Kidney epithelial cell (primary cell): ENCODE measurements at regions not wholly inside any gene's neighbourhood (a gene's known extent, or its start where the extent isn't known, plus 50 kb on each side); places are given as distances from the start of the nearest gene placed in this dataset.

Experiments used
- DNase-seq: peaks from one replicate; pipeline ENCODE4 v3.0.0-alpha.2; 2010; ENCODE audit warnings: low read depth
- H3K27me3 ChIP-seq: 2 replicates; pipeline ENCODE4 v1.6.0; 2011; ENCODE audit warnings: low read length; ENCODE audit not compliant: control insufficient read depth, insufficient read depth
- H3K36me3 ChIP-seq: 2 replicates; pipeline ENCODE4 v1.5.1; 2011; ENCODE audit warnings: low read length; ENCODE audit not compliant: control insufficient read depth, insufficient read depth
- H3K4me3 ChIP-seq: 2 replicates; pipeline ENCODE4 v1.5.1; 2011; ENCODE audit warnings: low read depth, mild to moderate bottlenecking, control low read depth, low read length
- CTCF ChIP-seq: IDR thresholded peaks from 2 replicates; pipeline ENCODE4 v1.5.1; 2011; ENCODE audit warnings: mild to moderate bottlenecking, moderate library complexity, low read length, control low read depth, inconsistent platforms; ENCODE audit not compliant: insufficient read depth, poor library complexity, severe bottlenecking

DNA sequence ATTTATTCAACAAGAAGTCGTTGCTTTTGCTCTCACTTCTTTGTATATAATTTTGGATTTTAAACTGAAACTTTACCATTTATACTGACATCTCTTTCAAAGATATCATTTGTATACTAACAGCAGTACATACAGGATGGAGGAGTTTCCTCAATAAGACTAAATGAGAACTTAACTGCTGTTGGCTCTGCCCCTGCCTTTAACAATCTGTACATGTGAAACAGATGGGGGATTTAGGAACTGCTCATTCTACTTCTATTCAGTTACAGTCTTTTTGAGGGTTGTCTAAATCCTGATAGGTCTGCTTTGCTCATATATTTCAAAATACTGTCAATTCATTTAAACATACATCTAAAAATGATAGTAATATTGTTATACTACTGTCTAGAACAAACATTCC lies 663.2 kb downstream of the ADGRL2 start:
- Histone ChIP-seq H3K27me3 (no peaks in the 10 kb centered on the region), H3K4me3 (no peak overlapping the region), H3K36me3 (no peaks in the 10 kb centered on the region)
- DNase-seq: no peak
- TF ChIP-seq CTCF: no peak

GRCh38 chr1:82462366-82462765 lies 661.6 kb downstream of the ADGRL2 start:
- no peak for DNase-seq
- no peak for TF ChIP-seq CTCF
- no peak overlapping the region for H3K4me3 ChIP-seq
- H3K36me3 ChIP-seq: no peaks in the 10 kb centered on the region
- H3K27me3 ChIP-seq: no peaks in the 10 kb centered on the region

DNA sequence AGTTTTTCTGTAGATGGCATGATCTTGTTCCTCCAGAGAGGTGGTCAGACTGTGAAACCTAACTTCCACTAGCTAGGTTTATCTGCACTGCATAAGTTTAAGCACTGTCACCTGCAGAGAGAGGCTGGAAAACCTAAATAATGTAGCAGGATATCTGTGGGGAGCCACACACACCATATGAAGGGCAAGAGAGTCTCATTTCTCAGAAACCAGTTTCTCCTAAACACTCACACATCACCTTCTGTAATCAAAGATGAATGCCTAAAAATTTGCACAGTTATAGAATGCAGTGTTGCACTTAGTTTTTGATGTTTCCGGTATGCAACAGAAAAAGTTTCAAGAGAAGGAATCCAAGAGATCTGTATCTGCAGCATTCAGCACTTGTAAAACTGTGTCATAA lies 654.6 kb downstream of the ADGRL2 start:
- Histone ChIP-seq H3K36me3 (no peaks in the 10 kb centered on the region), H3K27me3 (no peaks in the 10 kb centered on the region), H3K4me3 (no peak overlapping the region)
- no peak for DNase-seq
- no peak for TF ChIP-seq CTCF

- TF ChIP-seq CTCF: no peak
- Histone ChIP-seq H3K36me3 (no peaks in the 10 kb centered on the region), H3K27me3 (no peaks in the 10 kb centered on the region), H3K4me3 (no peak overlapping the region)
- DNase-seq: no peak
Measured at GRCh38 chr1:82454431-82454830, 653.7 kb downstream of the ADGRL2 start.

DNA sequence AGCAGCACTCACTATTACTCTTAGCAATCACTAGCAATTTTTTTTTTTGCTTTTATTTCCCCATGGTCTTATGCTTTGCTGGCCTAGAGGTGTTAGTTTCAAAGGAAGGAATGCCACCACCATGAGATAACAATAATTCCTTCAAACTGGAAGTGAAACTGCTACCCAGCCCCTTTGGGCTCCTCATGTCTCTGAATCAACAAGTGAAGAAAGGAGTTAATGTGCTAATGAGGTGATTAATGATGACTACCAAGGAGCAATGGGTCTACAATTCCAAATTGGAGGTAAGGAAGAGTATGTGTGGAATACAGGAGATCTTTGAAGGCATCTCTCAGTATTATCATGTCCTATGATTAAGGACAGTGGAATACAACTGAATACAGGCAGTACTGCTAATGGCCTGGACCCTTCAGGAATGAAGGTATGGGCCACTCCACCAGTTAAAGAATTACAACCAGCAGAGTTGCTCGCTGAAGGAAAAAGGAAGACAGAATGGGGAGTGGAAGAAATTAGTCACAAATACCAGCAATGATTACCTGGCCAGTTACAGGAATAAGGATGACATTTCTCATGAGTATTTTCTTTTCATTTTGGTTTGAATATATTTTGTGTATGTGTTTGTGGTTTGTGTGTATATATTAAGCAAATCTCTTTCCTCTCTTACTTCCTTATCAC lies 652.9 kb downstream of the ADGRL2 start:
- no peak for TF ChIP-seq CTCF
- H3K36me3 ChIP-seq: no peaks in the 10 kb centered on the region
- H3K27me3 ChIP-seq: no peaks in the 10 kb centered on the region
- peak; percentile 16 for DNase-seq
- H3K4me3 ChIP-seq: no peak overlapping the region

DNA sequence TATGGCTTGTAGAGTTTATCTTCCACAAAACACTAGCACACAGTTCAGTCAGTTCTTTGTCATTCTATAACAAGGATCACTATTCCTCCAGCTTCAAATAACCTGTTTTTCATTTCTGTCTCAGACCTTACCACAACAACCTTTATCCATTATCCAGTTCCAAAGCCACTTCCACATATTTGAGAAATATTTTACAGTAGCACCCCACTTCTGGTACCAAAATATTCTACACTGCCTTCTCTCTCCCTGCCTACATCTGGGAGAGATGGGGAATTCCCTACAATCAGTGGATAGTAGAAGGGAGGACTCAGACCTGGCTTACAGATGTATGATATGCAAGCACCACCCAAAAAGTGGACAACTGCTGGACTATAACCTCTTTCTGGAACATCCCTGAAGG lies 651.4 kb downstream of the ADGRL2 start:
- no peak for TF ChIP-seq CTCF
- Histone ChIP-seq H3K27me3 (no peaks in the 10 kb centered on the region), H3K4me3 (no peak overlapping the region), H3K36me3 (no peaks in the 10 kb centered on the region)
- DNase-seq: no peak
